Cardiac fibroblast (primary cell): ENCODE measurements at regions not wholly inside any gene's neighbourhood (a gene's known extent, or its start where the extent isn't known, plus 50 kb on each side); places are given as distances from the start of the nearest gene placed in this dataset.

Source experiments
- DNase-seq, 2 donors: peaks; one replicate each; pipeline versions ENCODE4 v3.0.0 to v3.0.0-alpha.2; 2010; ENCODE audit warnings: low read depth in 2 of 2
- H3K4me3 ChIP-seq, 2 donors: replicated peaks in 1 of 2; 1 replicate in 1 of 2; 2 replicates in 1 of 2; pipeline ENCODE4 v1.5.1; 2011; ENCODE audit warnings: low read depth in 2 of 2, low read length in 2 of 2, mild to moderate bottlenecking in 2 of 2, moderate library complexity in 1 of 2
- CTCF ChIP-seq: IDR thresholded peaks from one replicate; pipeline ENCODE4 v1.5.1; 2011; ENCODE audit warnings: low read depth, mild to moderate bottlenecking, low read length, inconsistent platforms

- no peak for TF ChIP-seq CTCF
- H3K4me3 ChIP-seq = no peak overlapping the region
- DNase-seq = no peak
Measured at GRCh38 chr1:221824909-221825308, 83.0 kb upstream of the DUSP10 start.

GRCh38 chr1:221824025-221824424 is 82.1 kb upstream of the DUSP10 start:
- no peak for TF ChIP-seq CTCF
- peak; percentile 65 to 89 for DNase-seq
- H3K4me3 ChIP-seq = no peak overlapping the region

- no peak overlapping the region for H3K4me3 ChIP-seq
- no peak for TF ChIP-seq CTCF
- no peak for DNase-seq
Measured at GRCh38 chr1:221823561-221823960, 81.7 kb upstream of the DUSP10 start.

GRCh38 chr1:221823149-221823548 is 81.3 kb upstream of the DUSP10 start:
- no peak for TF ChIP-seq CTCF
- DNase-seq = no peak
- H3K4me3 ChIP-seq = no peak overlapping the region

- no peak overlapping the region for H3K4me3 ChIP-seq
- DNase-seq = no peak
- no peak for TF ChIP-seq CTCF
Measured at GRCh38 chr1:221822591-221822990, 80.7 kb upstream of the DUSP10 start.

GRCh38 chr1:221816899-221817298 is 75.0 kb upstream of the DUSP10 start:
- no peak overlapping the region for H3K4me3 ChIP-seq
- no peak for TF ChIP-seq CTCF
- DNase-seq = peak; percentile 48 to 94

- no peak overlapping the region for H3K4me3 ChIP-seq
- DNase-seq = peak in 1 of 2 donors; percentile 54
- TF ChIP-seq CTCF = no peak
Measured at GRCh38 chr1:221815660-221816059, 73.8 kb upstream of the DUSP10 start.
